Activated CD4-positive, alpha-beta T cell treated with anti-CD3 and anti-CD28 coated beads for 48 hours (primary cell): ENCODE measurements at regions not wholly inside any gene's neighbourhood (a gene's known extent, or its start where the extent isn't known, plus 50 kb on each side); places are given as distances from the start of the nearest gene placed in this dataset.

Experiments
- DNase-seq: peaks from one replicate; pipeline ENCODE4 v3.0.0-alpha.2; 2020

- no peak for DNase-seq
Observed at GRCh38 chr6:4584801-4585200, 191.4 kb upstream of the CDYL start.

GRCh38 chr6:4582506-4583417 lies 193.4 kb upstream of the CDYL start:
- DNase-seq: no peak

GRCh38 chr6:4581468-4582385 lies 194.5 kb upstream of the CDYL start:
- DNase-seq: no peak

GRCh38 chr6:4580361-4580760 lies 195.8 kb upstream of the CDYL start:
- no peak for DNase-seq

- no peak for DNase-seq
Observed at GRCh38 chr6:4577406-4577805, 198.8 kb upstream of the CDYL start.

GRCh38 chr6:4575714-4576113 lies 200.5 kb upstream of the CDYL start:
- no peak for DNase-seq

GRCh38 chr6:4574007-4574406 lies 202.2 kb upstream of the CDYL start:
- DNase-seq: no peak

GRCh38 chr6:4571011-4571410 lies 205.2 kb upstream of the CDYL start:
- DNase-seq: no peak

- no peak for DNase-seq
Observed at GRCh38 chr6:4568138-4568537, 208.1 kb upstream of the CDYL start.

- DNase-seq: no peak
Observed at GRCh38 chr6:4567141-4567540, 209.1 kb upstream of the CDYL start.

- no peak for DNase-seq
Observed at GRCh38 chr6:4565301-4566250, 210.6 kb upstream of the CDYL start.

GRCh38 chr6:4564801-4565271 lies 211.4 kb upstream of the CDYL start:
- DNase-seq: no peak

GRCh38 chr6:4563877-4564276 lies 212.3 kb upstream of the CDYL start:
- no peak for DNase-seq

- no peak for DNase-seq
Observed at GRCh38 chr6:4563156-4563555, 213.0 kb upstream of the CDYL start.

GRCh38 chr6:4561773-4562400 lies 214.3 kb upstream of the CDYL start:
- no peak for DNase-seq

- DNase-seq: no peak
Observed at GRCh38 chr6:4561078-4561435, 215.1 kb upstream of the CDYL start.

GRCh38 chr6:4560221-4561077 lies 215.8 kb upstream of the CDYL start:
- no peak for DNase-seq

GRCh38 chr6:4559281-4559875 lies 216.8 kb upstream of the CDYL start:
- no peak for DNase-seq

GRCh38 chr6:4554645-4555044 lies 221.6 kb upstream of the CDYL start:
- no peak for DNase-seq

- peak; percentile 4 for DNase-seq
Observed at GRCh38 chr6:4553387-4553786, 222.8 kb upstream of the CDYL start.

- DNase-seq: peak; percentile 5
Observed at GRCh38 chr6:4550227-4550597, 226.0 kb upstream of the CDYL start.
